Skeletal muscle tissue (tissue), 3 donors: ENCODE measurements at regions not wholly inside any gene's neighbourhood (a gene's known extent, or its start where the extent isn't known, plus 50 kb on each side); places are given as distances from the start of the nearest gene placed in this dataset.
"Not testable (repeated sequence)": the region's sequence is repeated elsewhere in the genome, so short reads cannot be mapped to it uniquely, and the experiment has no call there.

Source experiments
- H3K27ac ChIP-seq: one replicate; pipeline ENCODE4 v1.7.0; 2013; ENCODE audit warnings: mild to moderate bottlenecking, low read depth, low read length, inconsistent platforms
- H3K27me3 ChIP-seq, 3 donors: one replicate each; pipeline ENCODE4 v1.7.0; 2013; ENCODE audit warnings: low read length in 3 of 3; ENCODE audit not compliant: control insufficient read depth in 3 of 3, insufficient read depth in 3 of 3
- H3K36me3 ChIP-seq, 3 donors: one replicate each; pipeline ENCODE4 v1.7.0; 2013; ENCODE audit warnings: low read length in 3 of 3; ENCODE audit not compliant: control insufficient read depth in 3 of 3, insufficient read depth in 3 of 3
- H3K4me1 ChIP-seq, 3 donors: one replicate each; pipeline ENCODE4 v1.7.0; 2013; ENCODE audit warnings: low read length in 3 of 3, mild to moderate bottlenecking in 3 of 3; ENCODE audit not compliant: control insufficient read depth in 3 of 3, insufficient read depth in 3 of 3
- H3K4me3 ChIP-seq, 3 donors: one replicate each; pipeline ENCODE4 v1.7.0; 2013; ENCODE audit warnings: low read length in 3 of 3
- H3K9ac ChIP-seq, 3 donors: one replicate each; pipeline ENCODE4 v1.7.0; 2013; ENCODE audit warnings: low read length in 3 of 3, mild to moderate bottlenecking in 3 of 3, moderate library complexity in 2 of 3, low read depth in 1 of 3
- H3K9me3 ChIP-seq, 3 donors: one replicate each; pipeline ENCODE4 v1.7.0; 2013; ENCODE audit warnings: low read length in 3 of 3; ENCODE audit not compliant: control insufficient read depth in 3 of 3
- donor health status: Osteomylitis.

DNA sequence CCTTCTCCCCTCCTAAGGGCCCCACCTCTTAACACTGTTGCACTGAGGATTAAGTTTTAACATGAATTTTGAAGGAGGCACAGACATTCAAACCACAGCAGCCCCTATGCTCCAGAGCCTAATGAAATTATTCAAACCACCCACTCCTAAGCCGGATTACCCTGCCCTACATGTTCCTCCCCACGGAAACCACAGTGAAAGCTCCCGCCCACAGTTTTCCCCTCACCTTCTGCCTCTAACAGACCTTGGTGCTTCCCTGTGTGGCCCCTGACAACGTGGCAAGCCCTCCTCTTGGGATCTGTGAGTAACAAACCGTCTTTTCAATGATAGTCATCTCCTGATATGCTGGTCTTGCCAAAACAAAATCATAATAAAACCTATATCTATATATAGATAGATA is 74.8 kb downstream of the RIN2 start:
- Histone ChIP-seq H3K27ac (no peak overlapping the region), H3K4me1 (peaks cover 0 to 3% (median 2%) of the 10 kb centered on the region in 3 donors), H3K27me3 (no peaks in the 10 kb centered on the region), H3K4me3 (no peak overlapping the region), H3K36me3 (no peaks in the 10 kb centered on the region), H3K9ac (no peak overlapping the region), H3K9me3 (no peaks in the 10 kb centered on the region)

DNA sequence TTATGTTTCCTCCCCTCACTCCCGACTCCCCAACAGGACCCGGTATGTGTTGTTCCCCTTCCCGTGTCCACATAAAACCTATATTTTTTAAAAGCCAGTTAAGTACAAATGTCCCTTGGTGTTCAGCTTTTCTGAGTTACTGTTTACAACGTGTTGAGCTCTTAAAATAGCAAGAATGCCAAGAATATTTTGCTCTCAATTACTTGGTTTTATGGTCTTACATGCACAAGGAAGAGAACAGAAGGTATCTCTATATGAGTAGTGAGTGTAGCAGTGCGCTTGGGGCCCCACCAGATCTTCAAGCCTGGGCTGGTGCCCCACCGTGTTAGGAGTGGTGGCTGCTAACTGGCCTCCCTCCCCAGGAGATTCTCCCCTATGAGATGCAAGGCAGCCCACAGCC is 75.3 kb downstream of the RIN2 start:
- Histone ChIP-seq H3K36me3 (no peaks in the 10 kb centered on the region), H3K27ac (no peak overlapping the region), H3K4me3 (no peak overlapping the region), H3K4me1 (peaks cover 0 to 4% (median 0%) of the 10 kb centered on the region in 3 donors), H3K9me3 (no peaks in the 10 kb centered on the region), H3K27me3 (no peaks in the 10 kb centered on the region), H3K9ac (no peak overlapping the region)

DNA sequence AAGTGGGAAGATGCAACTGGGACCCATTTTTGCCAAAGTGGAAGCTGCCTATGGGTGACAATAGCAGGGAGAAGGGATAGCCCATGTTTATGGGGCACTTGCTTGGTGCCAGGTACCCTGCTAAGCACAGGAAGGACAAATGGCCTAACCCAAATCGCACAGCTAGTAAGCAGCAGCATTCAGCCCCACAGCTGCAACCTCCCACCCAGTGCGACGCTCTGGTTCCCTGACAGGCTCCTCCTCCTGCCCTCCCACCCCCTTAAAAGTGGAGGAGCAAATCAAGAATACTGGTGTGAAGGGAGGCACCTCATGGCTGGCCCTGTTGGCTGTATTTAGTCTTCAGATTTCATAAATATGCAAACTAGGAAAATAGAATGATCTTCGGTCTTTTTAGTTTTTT is 76.2 kb downstream of the RIN2 start:
- H3K9me3 ChIP-seq, result no peaks in the 10 kb centered on the region
- H3K4me1 ChIP-seq, result peaks cover 0 to 8% (median 0%) of the 10 kb centered on the region in 3 donors
- peaks cover 0 to 2% (median 0%) of the 10 kb centered on the region in 3 donors for H3K36me3 ChIP-seq
- no peak overlapping the region for H3K27ac ChIP-seq
- H3K9ac ChIP-seq, result no peak overlapping the region
- no peak overlapping the region for H3K4me3 ChIP-seq
- no peaks in the 10 kb centered on the region for H3K27me3 ChIP-seq

DNA sequence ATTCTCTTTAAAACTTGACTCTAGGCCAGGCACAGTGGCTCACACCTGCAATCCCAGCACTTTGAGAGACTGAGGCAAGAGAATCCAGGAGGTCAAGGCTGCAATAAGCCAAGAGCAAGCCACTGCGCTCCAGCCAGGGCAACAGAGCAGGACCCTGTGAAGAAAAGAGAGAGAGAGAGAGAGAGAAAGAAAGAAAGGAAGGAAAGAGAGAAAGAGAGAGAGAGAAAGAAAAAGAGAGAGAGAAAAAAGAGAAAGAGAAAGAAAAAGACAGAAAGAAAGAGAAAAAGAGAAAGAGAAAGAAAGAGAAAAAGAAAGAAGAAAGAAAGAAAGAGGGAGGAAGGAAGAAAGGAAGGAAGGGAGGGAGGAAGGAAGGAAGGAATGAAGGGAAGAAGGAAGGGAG is 76.7 kb downstream of the RIN2 start:
- Histone ChIP-seq H3K9ac (no peak overlapping the region), H3K36me3 (peaks cover 0 to 2% (median 0%) of the 10 kb centered on the region in 3 donors), H3K9me3 (no peaks in the 10 kb centered on the region), H3K27ac (no peak overlapping the region), H3K4me1 (peaks cover 0 to 8% (median 0%) of the 10 kb centered on the region in 3 donors), H3K27me3 (no peaks in the 10 kb centered on the region), H3K4me3 (no peak overlapping the region)

DNA sequence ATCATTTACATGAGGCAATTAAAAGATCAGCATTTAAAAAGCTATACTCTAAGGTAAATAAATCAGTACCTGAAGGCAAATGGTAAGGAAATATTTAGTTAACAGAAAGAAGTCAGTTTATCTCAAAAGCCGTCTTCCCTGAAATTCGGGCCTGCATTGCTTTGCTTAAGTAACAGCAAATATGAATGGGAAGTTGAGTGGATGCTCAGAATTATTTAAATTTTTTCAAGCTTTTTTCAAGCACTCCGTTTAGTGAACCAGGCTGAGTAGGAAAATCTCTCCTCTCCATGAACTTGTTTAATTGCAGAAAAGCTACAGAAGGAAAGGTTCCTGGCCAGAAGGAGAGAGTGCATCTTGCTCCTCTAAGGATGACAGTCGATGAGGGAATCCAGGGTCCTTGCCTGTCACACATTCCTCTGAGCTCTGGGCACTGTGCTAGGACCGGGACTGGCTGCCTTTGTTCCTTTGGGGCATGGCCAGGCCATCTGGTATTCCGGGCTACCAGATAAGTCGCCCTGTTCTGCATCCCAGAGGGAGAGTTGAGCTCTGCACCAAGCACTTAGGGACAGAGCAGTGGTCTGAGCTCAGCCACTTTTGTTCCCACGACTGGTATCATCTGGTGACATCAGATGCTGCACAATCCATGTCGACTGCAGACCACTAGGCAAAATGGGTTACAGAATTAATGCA is 77.6 kb downstream of the RIN2 start:
- Histone ChIP-seq H3K4me1 (peaks cover 0 to 8% (median 0%) of the 10 kb centered on the region in 3 donors), H3K36me3 (peaks cover 0 to 2% (median 0%) of the 10 kb centered on the region in 3 donors), H3K27me3 (no peaks in the 10 kb centered on the region), H3K9ac (no peak overlapping the region), H3K9me3 (no peaks in the 10 kb centered on the region), H3K27ac (no peak overlapping the region), H3K4me3 (no peak overlapping the region)

DNA sequence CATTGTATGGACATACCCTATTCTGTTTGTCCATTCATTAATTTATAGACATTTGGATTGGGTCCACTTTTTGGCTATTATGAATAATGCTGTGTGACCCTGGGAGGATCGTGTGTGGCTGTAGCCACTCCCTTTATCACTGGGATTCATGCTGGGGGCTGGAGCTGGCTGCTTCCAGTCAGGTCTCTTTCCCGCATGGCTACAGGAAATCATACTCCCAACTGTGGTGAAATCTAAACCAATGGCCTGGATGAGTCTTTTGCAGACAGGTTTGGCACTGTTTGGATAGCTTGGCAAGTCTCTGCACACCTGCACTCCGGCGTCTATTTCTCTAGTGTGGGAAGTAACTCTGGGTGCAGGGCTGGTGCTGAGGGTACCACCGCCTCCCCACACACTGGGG is 80.4 kb downstream of the RIN2 start:
- Histone ChIP-seq H3K9me3 (no peaks in the 10 kb centered on the region), H3K27me3 (no peaks in the 10 kb centered on the region), H3K36me3 (peaks cover 0 to 2% (median 0%) of the 10 kb centered on the region in 3 donors), H3K27ac (no peak overlapping the region), H3K9ac (no peak overlapping the region), H3K4me3 (no peak overlapping the region), H3K4me1 (peaks cover 0 to 8% (median 0%) of the 10 kb centered on the region in 3 donors)

DNA sequence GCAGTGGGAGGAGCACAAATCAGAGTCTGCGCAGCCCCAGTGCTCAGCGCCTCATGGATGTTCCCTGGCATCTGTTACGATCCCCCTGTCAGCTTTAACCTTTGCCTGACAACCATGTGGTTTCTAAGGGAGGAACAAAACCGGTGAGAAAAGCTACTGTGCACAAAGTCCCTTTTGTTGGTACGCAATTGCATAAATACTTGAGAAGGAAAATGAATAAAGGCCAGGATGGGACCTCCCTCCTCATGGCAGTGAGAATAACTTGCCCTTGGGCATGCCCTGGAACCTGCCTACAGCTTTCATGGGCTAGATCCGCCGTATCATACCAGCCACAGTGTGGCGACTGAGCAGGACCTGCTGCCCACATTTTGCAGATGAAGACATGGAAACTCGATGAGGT is 81.0 kb downstream of the RIN2 start:
- H3K4me3 ChIP-seq, result no peak overlapping the region
- no peak overlapping the region for H3K9ac ChIP-seq
- H3K27ac ChIP-seq, result no peak overlapping the region
- H3K4me1 ChIP-seq, result peaks cover 0 to 8% (median 0%) of the 10 kb centered on the region in 3 donors
- no peaks in the 10 kb centered on the region for H3K9me3 ChIP-seq
- H3K27me3 ChIP-seq, result no peaks in the 10 kb centered on the region
- H3K36me3 ChIP-seq, result peaks cover 0 to 2% (median 0%) of the 10 kb centered on the region in 3 donors

DNA sequence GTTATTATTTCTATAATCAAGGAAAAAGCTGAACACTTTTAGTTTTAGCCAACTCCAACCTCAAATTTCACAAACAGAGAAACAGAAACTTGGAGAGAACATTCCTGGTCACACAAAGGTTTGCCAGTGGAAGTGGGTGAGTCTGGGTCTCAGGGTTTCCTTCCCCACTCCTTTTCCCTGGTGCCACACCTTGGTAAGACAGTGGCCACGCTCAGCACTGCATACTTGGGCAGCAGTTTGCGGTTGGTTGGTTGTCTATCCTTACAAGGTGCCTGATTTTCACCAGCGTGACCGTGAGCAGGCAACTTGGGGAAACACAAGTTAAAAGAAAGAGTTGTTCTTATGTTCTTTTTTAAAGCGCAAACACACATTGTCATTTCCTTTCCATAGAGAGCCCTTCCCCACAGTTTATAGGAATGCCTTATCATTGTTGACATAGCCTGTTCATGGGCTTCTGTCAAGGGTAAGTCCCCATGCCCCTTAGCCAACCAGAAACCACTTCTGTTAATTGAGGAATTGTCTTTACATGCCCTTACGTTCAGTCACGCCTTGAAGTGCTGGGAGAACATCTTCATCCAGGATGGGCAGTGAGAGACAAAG is 82.2 kb downstream of the RIN2 start:
- no peaks in the 10 kb centered on the region for H3K9me3 ChIP-seq
- H3K27ac ChIP-seq, result no peak overlapping the region
- no peak overlapping the region for H3K4me3 ChIP-seq
- peaks cover 0 to 8% (median 0%) of the 10 kb centered on the region in 3 donors for H3K4me1 ChIP-seq
- no peak overlapping the region for H3K9ac ChIP-seq
- H3K27me3 ChIP-seq, result no peaks in the 10 kb centered on the region
- peaks cover 0 to 2% (median 0%) of the 10 kb centered on the region in 3 donors for H3K36me3 ChIP-seq

DNA sequence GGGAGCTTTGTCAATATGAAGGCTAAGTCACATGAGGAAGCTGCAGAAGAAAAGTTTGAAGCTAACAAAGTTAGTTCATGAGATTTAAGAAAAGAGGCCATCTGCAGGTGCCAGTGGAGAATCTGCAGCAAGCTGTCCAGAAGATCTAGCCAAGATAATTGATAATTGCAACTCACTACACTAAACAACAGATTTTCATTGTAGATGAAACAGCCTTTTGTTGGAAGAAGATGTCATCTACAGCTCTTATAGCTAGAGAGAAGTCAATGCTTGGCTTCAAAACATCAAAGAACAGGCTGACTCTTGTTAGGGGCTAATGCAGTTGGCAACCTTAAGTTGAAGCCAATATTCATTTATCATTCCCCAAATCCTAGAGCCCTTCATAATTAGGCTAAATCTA is 83.7 kb downstream of the RIN2 start:
- Histone ChIP-seq H3K4me1 (peaks cover 0 to 5% (median 0%) of the 10 kb centered on the region in 3 donors), H3K36me3 (peaks cover 0 to 2% (median 0%) of the 10 kb centered on the region in 3 donors), H3K9ac (no peak overlapping the region), H3K27ac (no peak overlapping the region), H3K27me3 (no peaks in the 10 kb centered on the region), H3K4me3 (no peak overlapping the region), H3K9me3 (no peaks in the 10 kb centered on the region)

DNA sequence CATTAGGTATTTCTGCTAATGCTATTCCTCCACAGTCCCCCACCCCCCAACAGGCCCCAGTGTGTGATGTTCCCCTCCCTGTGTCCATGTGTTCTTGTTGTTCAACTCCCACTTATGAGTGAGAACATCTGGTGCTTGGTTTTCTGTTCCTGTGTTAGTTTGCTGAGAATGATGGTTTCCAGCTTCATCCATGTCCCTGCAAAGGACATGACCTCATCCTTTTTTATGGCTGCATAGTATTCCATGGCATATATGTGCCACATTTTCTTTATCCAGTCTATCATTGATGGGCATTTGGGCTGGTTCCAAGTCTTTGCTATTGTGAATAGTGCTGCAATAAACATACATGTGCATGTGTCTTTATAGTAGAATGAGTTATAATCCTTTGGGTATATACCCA is 86.8 kb downstream of the RIN2 start:
- H3K9ac ChIP-seq, H3K4me1 ChIP-seq, H3K27ac ChIP-seq, H3K4me3 ChIP-seq, H3K27me3 ChIP-seq, H3K36me3 ChIP-seq, H3K9me3 ChIP-seq: not testable (repeated sequence)
